ENCODE measurements at regions not wholly inside any gene's neighbourhood (a gene's known extent, or its start where the extent isn't known, plus 50 kb on each side); places are given as distances from the start of the nearest gene placed in this dataset.

- TF ChIP-seq EZH2 (IDR thresholded peaks at IDR 0.05; ENCODE audit: insufficient read depth, poor library complexity, severe bottlenecking) (no peak), EZH2phosphoT487 (IDR thresholded peaks at IDR 0.05; ENCODE audit: insufficient read depth, low read depth) (no peak)
Measured at GRCh38 chr7:46452561-46453135, 531.6 kb upstream of the IGFBP3 start.

Data from GM23248 (cell line).